ENCODE measurements at regions not wholly inside any gene's neighbourhood (a gene's known extent, or its start where the extent isn't known, plus 50 kb on each side); places are given as distances from the start of the nearest gene placed in this dataset.

- Histone ChIP-seq H3K27me3 (ENCODE audit: control insufficient read depth, low read length) (no peaks in the 10 kb centered on the region), H3F3A (ENCODE audit: control insufficient read depth, insufficient read depth) (no peaks in the 10 kb centered on the region), H3K27ac (ENCODE audit: low read depth, low read length) (no peak overlapping the region)
Measured at GRCh38 chr16:7025616-7026190, 306.9 kb upstream of the RBFOX1 start.

GRCh38 chr16:7021653-7022275 lies 310.9 kb upstream of the RBFOX1 start:
- H3K4me3 ChIP-seq (ENCODE audit: low read length), result no peak overlapping the region
- H3K9me2 ChIP-seq (replicated peaks; ENCODE audit: control insufficient read depth, low read length), result no peaks in the 10 kb centered on the region
- TF ChIP-seq CTCF (IDR thresholded peaks at IDR 0.05; ENCODE audit: low read depth, low read length, poor library complexity, severe bottlenecking) (no peak), EZH2phosphoT487 (IDR thresholded peaks at IDR 0.05; ENCODE audit: borderline replicate concordance, low read length) (no peak)
- H3K4me1 ChIP-seq (ENCODE audit: control insufficient read depth, low read length), result no peaks in the 10 kb centered on the region
- H4K20me1 ChIP-seq (ENCODE audit: control insufficient read depth, insufficient read depth, low read depth, low read length), result no peaks in the 10 kb centered on the region
- H3F3A ChIP-seq (ENCODE audit: control insufficient read depth, insufficient read depth), result no peaks in the 10 kb centered on the region
- H3K4me2 ChIP-seq (ENCODE audit: low read length), result no peak overlapping the region
- H3K79me2 ChIP-seq (ENCODE audit: control insufficient read depth, low read length), result no peaks in the 10 kb centered on the region
- no peaks in the 10 kb centered on the region for H3K27me3 ChIP-seq (ENCODE audit: control insufficient read depth, low read length)
- H3K27ac ChIP-seq (ENCODE audit: low read depth, low read length), result no peak overlapping the region
- no peaks in the 10 kb centered on the region for H3K9me3 ChIP-seq (ENCODE audit: control insufficient read depth, insufficient read depth, low read length)
- no peaks in the 10 kb centered on the region for H3K36me3 ChIP-seq (ENCODE audit: control insufficient read depth, low read length)

More at GRCh38 chr16:7025616-7026190, 306.9 kb upstream of the RBFOX1 start:
- Histone ChIP-seq H3K9me2 (replicated peaks; ENCODE audit: control insufficient read depth, low read length) (no peaks in the 10 kb centered on the region), H3K36me3 (ENCODE audit: control insufficient read depth, low read length) (no peaks in the 10 kb centered on the region), H3K4me3 (ENCODE audit: low read length) (no peak overlapping the region), H3K9me3 (ENCODE audit: control insufficient read depth, insufficient read depth, low read length) (no peaks in the 10 kb centered on the region), H3K79me2 (ENCODE audit: control insufficient read depth, low read length) (no peaks in the 10 kb centered on the region), H4K20me1 (ENCODE audit: control insufficient read depth, insufficient read depth, low read depth, low read length) (no peaks in the 10 kb centered on the region), H3K4me1 (ENCODE audit: control insufficient read depth, low read length) (no peaks in the 10 kb centered on the region), H3K4me2 (ENCODE audit: low read length) (no peak overlapping the region)
- peak; percentile 77 for TF ChIP-seq CTCF (IDR thresholded peaks at IDR 0.05; ENCODE audit: low read depth, low read length, poor library complexity, severe bottlenecking)
- TF ChIP-seq EZH2phosphoT487 (IDR thresholded peaks at IDR 0.05; ENCODE audit: borderline replicate concordance, low read length), result no peak

- H3K27ac ChIP-seq (ENCODE audit: low read depth, low read length), result no peak overlapping the region
- no peak overlapping the region for H3K4me3 ChIP-seq (ENCODE audit: low read length)
- no peaks in the 10 kb centered on the region for H3K4me1 ChIP-seq (ENCODE audit: control insufficient read depth, low read length)
- no peaks in the 10 kb centered on the region for H3K36me3 ChIP-seq (ENCODE audit: control insufficient read depth, low read length)
- no peak overlapping the region for H3K4me2 ChIP-seq (ENCODE audit: low read length)
- no peaks in the 10 kb centered on the region for H3F3A ChIP-seq (ENCODE audit: control insufficient read depth, insufficient read depth)
- H3K79me2 ChIP-seq (ENCODE audit: control insufficient read depth, low read length), result no peaks in the 10 kb centered on the region
- no peaks in the 10 kb centered on the region; the same call in 1 of the 2 replicates for H3K9me3 ChIP-seq (ENCODE audit: control insufficient read depth, insufficient read depth, low read length)
- H4K20me1 ChIP-seq (ENCODE audit: control insufficient read depth, insufficient read depth, low read depth, low read length), result no peaks in the 10 kb centered on the region
- H3K9me2 ChIP-seq (replicated peaks; ENCODE audit: control insufficient read depth, low read length), result no peaks in the 10 kb centered on the region
- H3K27me3 ChIP-seq (ENCODE audit: control insufficient read depth, low read length), result no peaks in the 10 kb centered on the region
- TF ChIP-seq EZH2phosphoT487 (IDR thresholded peaks at IDR 0.05; ENCODE audit: borderline replicate concordance, low read length), result no peak
- TF ChIP-seq CTCF (IDR thresholded peaks at IDR 0.05; ENCODE audit: low read depth, low read length, poor library complexity, severe bottlenecking), result no peak
Measured at GRCh38 chr16:7017006-7017662, 315.5 kb upstream of the RBFOX1 start.
